GM21526 (cell line): ENCODE measurements at regions not wholly inside any gene's neighbourhood (a gene's known extent, or its start where the extent isn't known, plus 50 kb on each side); places are given as distances from the start of the nearest gene placed in this dataset.
"Not testable (repeated sequence)": the region's sequence is repeated elsewhere in the genome, so short reads cannot be mapped to it uniquely, and the experiment has no call there.

Source experiments
- ATAC-seq: cut with Tn5 transposase; IDR thresholded peaks from one replicate; pipeline ENCODE4 v1.9.1; 2021; ENCODE audit warnings: moderate library complexity; ENCODE audit not compliant: unreplicated experiment, low FRiP score

GRCh38 chr2:125576558-125576957 lies 1079.4 kb upstream of the GYPC start:
- no peak for ATAC-seq

DNA sequence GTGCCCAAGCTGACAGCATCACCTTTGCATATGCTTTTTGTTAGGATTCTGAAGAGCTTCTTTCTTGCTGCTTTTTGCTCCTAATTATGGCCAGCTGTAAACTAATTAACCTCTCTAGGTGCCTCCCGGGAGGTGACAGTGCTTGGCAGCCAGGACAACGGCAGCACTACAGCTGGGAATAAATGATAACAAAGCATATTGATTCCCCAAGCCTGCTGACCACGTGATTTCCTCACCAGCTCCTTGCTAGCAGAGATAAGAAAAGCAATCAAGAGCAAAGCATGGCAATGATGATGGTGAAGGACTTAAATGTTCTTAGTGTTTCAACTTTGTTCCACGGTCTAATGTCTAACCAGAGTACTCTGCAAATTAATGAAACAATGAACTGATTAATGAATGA lies 1074.4 kb upstream of the GYPC start:
- no peak for ATAC-seq

- no peak for ATAC-seq
Measured at GRCh38 chr2:125582516-125582915, 1073.4 kb upstream of the GYPC start.

- ATAC-seq, result no peak
Measured at GRCh38 chr2:125584732-125585131, 1071.2 kb upstream of the GYPC start.

GRCh38 chr2:125588780-125589179 lies 1067.2 kb upstream of the GYPC start:
- no peak for ATAC-seq

- ATAC-seq, result no peak
Measured at GRCh38 chr2:125591954-125592353, 1064.0 kb upstream of the GYPC start.

DNA sequence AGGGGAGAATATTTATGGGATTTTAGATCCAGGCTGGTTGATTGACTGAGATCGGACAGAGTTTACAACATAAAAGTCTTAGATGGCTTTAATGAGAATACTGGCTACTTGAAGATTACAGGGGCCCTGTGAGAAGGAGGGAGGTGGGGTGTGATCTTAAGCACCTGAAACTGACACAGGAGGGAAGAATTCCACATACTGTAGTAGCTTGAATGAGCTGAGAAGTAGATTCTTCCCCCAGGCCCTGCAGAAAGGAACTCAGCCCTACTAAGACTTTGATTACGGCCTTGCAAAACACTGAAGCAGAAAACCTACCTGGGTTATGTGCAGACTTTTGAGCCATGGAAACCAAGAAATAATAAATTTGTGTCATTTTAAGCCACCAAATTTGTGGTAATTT lies 1062.9 kb upstream of the GYPC start:
- ATAC-seq, result no peak

DNA sequence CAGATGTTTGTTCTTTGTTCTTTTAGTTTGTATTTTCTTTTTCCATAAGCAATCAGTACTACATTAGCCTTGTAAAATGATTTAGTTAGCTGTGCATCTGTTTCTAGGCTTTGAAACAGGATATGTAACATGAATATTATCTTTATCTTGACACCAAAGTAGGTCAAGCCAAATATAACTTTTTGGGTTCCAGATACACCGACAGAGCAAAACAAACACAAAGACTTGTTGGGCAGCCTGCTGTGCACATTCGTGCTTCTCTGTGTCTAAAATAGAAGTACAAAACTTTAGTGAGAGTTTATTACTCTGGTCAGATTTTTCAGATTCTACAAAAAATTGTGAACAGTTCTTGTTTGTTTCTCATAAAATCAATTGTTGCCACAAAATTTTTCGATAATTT lies 1059.3 kb upstream of the GYPC start:
- ATAC-seq, result no peak

GRCh38 chr2:125615438-125615837 lies 1040.5 kb upstream of the GYPC start:
- no peak for ATAC-seq

DNA sequence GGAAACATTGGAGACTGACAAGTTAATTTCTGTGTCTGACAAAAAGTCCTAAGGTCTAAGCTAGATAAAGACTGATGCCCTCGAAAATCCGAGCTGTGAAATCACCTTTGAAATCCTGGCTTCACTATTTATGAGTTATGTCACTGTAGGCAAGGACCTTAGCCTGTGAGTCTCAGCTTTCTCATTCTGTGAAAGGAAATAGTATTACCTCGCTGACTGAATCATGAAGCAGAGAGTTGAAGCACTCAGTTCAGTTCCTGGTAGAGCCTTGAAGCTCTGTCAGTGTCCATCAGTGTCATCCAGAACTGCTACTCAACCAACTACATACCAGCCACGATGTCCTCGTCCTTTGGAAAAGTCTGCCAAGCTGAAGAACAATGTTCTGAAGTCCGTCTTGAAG lies 1025.6 kb upstream of the GYPC start:
- no peak for ATAC-seq

DNA sequence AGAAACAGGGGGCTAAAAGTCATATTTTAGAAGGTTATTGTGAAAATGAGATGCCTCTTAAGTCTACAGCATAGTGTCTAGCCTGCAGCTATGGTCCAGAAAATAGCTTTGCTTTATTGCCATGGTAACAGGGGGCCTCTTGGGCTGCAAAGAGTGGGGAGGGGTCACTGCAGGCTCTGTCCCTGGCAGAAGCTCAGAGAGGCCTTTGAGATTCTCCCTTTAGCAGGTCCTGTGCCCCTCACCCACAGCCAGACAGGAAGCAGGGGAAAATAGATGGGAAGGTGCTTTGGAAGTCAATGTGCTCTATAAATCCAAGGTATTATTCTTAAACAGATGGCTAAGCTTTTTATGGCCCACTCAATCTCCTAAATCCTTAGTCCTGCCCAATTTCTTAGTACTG lies 1021.3 kb upstream of the GYPC start:
- no peak for ATAC-seq

DNA sequence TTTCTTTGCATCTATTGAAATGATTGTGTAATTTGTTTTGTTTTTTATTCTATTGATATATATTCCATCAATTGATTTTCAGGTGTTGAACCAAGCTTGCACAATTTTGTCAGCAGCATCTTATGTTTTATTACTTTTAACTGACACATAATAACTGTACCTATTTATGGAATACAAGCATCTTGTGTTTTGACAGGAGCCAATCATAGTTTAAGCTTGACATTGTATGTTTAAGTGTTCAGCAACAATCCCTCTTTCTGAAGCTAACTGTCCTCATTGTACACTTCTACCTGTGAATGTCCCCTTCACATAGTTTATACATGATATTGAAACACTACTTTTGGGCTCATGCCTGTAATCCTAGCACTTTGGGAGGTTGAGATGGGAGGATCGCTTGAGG lies 1017.6 kb upstream of the GYPC start:
- no peak for ATAC-seq

DNA sequence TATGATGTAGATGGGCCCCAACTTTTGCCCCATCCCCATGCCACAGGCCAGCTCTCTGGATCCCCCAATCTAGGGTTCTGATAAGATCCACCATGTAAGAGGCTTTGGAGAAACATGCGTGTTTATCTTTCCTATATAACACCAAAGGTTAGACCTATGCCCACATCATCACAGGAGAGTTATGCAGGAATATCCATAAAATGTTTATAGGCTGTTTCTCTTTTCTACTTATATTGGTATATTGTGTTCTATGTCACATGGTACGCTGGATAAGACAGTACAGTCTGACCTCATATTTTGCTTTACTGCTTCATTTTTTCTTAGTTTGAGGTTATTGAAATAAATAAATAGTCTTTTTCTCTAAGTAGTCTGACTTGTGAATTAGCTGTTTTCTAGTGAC lies 1013.9 kb upstream of the GYPC start:
- no peak for ATAC-seq

DNA sequence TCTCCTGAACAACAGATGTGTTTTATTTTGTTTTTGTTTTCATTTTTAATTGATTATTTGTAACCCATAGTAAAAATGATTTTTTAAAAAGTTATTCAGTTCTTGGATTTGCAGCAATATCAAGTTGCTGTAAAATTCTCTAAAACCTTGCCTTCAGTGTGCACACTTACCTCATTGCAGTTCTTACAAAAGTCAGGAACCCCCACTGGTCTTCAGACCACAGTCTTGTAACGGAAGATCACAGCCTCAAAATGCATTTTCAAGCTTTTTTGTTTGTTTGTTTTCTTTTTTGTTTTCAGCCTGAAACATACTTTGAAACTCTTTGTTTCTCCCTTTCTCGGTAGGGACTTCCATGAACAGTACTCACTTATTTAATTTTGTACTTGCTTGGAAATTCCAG lies 1012.8 kb upstream of the GYPC start:
- no peak for ATAC-seq

- no peak for ATAC-seq
Measured at GRCh38 chr2:125643585-125643984, 1012.4 kb upstream of the GYPC start.

- ATAC-seq, result no peak
Measured at GRCh38 chr2:125644257-125644656, 1011.7 kb upstream of the GYPC start.

GRCh38 chr2:125652280-125652679 lies 1003.7 kb upstream of the GYPC start:
- no peak for ATAC-seq

DNA sequence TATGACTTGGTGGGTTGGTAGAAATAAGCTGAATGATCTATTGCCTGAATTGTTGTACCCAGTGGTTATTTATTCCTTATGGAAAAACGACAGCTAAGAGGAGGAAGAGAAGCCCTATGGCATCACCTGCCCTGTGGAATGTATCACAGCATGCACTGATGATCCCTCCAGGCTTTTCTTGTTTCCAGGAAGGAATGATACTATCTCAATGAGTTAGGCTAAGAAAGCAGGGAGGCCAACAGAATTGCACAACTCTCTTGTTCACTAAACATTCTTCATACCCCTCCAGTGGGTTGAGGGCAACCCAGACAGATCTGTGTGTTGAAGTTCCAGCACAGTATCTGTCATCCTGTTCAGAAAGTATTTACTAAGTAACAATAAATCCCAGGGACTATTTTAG lies 1001.7 kb upstream of the GYPC start:
- no peak for ATAC-seq

DNA sequence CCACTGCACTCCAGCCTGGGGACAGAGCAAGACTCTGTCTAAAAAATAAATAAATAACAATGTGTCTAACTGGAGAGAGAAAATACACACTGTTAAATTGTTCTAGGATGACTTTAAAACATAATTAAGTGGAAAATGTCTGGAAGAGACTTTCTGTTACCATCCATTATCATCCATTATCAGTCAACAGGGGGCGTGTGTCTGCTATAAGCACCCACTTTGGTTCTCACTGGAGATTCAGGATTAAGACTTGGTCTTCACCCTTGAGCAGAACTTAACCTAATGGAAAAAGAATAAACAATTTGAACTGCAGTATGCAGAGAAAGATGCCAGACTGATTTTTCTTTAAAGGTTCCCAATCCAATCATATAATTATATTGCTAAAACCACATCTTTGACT lies 999.8 kb upstream of the GYPC start:
- no peak for ATAC-seq

DNA sequence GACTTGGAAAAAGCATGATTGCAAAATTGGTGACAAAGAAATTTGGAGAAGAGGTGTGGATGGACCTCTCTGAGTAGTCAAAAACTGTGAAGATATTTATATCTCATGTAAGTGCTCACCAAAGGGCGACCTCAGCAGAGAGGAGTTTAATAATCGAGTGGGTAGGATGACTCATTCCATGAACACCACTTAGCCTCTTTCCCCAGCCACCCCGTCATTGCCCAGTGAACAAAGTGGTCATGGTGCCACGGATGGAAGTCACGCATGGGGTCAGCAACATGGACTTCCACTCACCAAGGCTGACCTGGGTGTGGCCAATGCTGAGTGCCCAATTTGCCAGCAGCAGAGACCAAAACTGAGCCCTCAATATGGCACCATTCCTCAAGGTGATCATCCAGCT lies 997.4 kb upstream of the GYPC start:
- no peak for ATAC-seq

DNA sequence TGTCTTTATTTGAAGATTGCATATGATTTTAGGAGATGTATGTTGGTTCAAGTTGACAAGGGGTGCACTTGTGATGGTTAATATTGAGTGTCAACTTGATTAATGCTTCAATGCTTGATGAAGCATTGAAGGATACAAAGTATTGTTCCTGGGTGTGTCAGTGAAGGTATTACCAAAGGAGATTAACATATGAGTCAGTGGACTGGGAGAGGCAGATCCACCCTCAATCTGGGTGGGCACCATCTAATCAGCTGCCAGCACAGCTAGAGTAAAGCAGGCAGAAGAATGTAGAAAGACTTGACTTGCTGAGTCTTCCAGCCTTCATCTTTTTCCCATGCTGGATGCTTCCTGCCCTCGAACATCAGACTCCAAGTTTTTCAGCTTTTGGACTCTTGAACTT lies 995.6 kb upstream of the GYPC start:
- not testable (repeated sequence) for ATAC-seq

DNA sequence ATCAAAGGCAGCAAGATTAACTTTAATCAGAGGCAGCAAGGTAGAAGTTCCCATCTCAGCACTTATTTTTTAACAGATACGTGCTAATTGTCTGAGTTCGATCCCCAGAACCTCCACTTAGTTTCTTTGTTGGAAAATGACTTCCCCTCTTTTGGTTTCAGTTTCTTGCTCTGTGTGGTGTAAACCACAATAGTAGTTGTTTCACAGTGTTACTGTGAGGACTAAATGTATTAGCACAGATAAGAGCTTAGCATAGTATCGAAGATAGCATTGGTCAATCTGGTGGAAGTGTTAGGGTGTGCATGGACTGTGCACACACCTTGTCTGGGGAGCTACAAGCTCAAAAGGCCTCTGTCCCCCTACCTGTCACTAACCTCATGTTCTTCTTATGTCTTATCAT lies 988.3 kb upstream of the GYPC start:
- ATAC-seq, result no peak

DNA sequence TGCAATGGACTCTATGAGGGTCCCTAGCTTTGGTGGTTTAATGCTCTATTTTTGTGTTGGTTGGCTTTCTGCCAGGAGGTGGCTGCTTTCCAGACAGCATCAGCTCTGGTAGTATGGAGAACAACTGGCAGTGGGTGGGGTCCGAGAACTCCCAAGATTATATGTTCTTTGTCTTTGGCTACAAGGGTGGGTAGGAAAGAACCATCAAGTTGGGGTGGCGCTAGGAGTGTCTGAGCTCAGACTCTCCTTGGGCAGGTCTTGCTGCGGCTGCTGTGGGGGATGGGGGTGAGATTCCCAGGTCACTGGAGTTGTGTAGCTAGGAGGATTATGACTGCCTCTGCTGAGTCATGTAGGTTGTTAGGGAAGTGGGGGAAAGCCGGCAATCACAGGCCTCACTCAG lies 976.1 kb upstream of the GYPC start:
- no peak for ATAC-seq

DNA sequence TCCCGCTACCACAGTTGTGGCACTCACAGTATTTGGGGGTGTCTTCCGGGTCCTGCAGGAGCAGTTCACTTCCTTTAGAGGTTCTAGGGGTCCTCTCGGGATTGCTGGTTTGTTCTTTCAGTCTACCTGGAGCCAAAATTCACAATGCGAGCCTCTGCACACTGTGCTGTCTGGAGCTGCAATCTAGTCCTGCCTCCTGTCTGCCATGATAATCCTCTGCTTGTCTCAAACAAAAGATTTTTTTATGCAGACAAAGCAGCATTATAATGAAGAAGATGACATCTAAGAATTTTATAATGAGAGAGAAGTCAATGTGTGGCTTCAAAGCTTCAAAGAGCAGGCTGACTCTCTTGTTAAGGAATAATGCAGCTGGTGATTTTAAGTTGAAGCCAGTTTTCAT lies 975.1 kb upstream of the GYPC start:
- ATAC-seq, result no peak
